ENCODE measurements at regions not wholly inside any gene's neighbourhood (a gene's known extent, or its start where the extent isn't known, plus 50 kb on each side); places are given as distances from the start of the nearest gene placed in this dataset.

DNA sequence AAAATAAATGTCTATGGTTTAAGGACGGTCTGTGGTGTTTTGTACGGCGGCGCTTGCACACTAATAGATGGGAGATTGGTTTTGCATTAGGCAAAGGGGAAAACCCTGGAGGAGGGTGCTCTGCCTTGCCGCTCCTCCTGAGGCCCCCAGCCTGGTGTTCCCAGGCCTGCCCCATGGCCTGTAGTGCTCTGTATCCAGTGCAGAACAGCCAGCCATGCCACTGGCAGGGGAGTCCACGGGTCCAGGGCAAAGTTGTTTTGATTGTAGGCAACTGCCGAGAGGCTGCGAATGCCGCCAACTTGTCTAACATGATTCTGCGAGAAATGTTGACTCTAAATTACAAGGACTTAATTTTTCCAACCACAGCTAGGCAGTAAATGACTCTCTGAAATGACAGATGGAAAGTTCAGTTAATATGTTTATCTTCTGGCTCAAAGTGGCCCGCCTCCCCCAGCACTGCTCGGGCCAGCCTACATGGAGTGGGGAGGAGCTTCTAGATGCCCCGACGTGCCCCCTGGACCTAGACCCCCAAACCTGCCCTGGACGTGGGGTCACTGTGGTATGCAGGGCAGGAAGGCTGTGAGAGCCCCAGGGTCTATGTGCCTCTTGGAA lies 104.6 kb upstream of the GDF10 start:
- TF ChIP-seq, protein P1, sequence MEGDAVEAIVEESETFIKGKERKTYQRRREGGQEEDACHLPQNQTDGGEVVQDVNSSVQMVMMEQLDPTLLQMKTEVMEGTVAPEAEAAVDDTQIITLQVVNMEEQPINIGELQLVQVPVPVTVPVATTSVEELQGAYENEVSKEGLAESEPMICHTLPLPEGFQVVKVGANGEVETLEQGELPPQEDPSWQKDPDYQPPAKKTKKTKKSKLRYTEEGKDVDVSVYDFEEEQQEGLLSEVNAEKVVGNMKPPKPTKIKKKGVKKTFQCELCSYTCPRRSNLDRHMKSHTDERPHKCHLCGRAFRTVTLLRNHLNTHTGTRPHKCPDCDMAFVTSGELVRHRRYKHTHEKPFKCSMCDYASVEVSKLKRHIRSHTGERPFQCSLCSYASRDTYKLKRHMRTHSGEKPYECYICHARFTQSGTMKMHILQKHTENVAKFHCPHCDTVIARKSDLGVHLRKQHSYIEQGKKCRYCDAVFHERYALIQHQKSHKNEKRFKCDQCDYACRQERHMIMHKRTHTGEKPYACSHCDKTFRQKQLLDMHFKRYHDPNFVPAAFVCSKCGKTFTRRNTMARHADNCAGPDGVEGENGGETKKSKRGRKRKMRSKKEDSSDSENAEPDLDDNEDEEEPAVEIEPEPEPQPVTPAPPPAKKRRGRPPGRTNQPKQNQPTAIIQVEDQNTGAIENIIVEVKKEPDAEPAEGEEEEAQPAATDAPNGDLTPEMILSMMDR (IDR thresholded peaks at IDR 0.05): no peak
- no peak for TF ChIP-seq EZH2 (IDR thresholded peaks at IDR 0.05; ENCODE audit: borderline replicate concordance, insufficient read depth, low read depth, low read length, poor library complexity, severe bottlenecking)
